CD4-positive, alpha-beta T cell treated with Interleukin-17A for 4 hours (primary cell): ENCODE measurements at regions not wholly inside any gene's neighbourhood (a gene's known extent, or its start where the extent isn't known, plus 50 kb on each side); places are given as distances from the start of the nearest gene placed in this dataset.
"Not testable (repeated sequence)": the region's sequence is repeated elsewhere in the genome, so short reads cannot be mapped to it uniquely, and the experiment has no call there.

Source experiments
- DNase-seq: peaks from one replicate; pipeline ENCODE4 v3.0.0-alpha.2; 2020; ENCODE audit warnings: mixed read lengths

DNA sequence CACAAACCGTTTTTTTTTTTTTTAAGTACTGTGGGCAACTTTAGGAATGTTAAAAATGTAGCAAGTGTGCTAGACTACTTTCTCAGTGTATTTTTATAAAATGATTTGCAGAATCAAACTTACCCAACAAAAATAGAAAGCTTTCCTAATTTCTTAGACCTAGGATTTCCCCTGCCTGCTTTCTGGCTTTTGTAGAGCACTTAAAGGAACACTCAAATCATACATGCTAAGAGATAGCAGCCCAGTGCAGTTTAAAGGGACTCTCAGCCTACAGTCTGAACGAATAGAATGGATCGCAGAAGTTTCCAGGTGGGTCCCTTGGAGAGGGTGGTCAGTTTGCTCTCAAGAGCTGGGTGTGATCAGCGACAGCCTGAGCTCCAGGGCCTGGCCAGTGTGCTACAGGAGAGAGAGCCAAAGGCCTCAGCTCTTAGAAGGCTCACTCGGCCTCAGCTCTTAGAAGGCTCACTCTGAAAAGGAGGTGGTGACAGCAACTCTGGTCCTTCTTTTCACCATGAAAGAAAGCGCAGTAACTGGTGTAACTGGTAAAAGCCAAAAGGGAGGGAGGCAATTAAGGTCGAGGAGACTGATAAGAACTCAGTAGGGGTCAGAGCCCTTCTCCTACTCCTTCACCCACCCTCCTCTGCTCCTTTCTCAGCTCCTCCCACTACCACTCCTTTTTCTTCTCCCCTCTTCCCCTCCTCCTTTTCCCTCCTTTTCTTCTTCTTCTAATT is 142.4 kb downstream of the ZFP64 start:
- DNase-seq: no peak

DNA sequence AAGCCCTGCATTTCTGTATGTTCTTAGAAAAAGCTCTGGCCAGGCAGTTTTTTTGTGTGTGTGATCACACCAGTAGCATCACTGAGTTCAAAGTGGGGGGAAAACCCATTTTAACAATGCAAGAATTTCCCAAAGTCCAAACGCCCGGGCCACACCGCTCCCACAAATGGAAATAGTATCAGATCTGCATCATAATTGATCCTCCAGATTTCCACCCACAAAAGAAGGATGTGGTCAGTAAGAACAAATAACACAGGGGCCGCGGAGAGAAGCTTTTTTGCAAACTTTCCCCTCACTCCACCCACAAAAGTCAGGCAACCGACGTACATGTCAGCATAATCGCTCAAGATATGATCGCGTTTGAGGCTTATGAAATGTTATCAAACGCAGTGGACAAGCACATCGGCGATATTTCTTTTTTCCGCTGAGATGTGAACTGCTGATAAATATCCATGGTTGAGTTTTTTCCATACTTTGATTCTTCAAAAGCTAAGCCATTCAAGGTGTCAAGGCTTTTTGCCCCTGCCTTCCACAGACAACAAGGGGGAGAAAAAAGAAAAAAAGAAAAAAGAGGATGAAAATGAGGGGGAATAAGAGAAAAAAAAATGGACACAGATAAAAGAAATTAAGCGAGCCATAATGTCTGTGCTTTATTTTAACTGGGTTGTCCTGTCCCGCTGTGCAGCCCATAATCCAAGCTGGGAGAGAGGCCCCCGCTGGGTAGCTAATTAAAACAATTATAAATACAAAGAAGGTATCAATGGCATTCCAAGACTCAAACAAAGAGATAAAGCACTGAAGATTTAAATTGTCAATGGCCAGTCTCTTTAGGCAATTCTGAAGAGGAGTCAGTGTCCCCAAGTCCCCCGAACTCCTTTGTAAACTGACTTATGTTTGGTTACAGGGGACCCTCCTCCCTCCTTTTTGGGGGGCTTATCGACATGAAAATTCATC is 143.5 kb downstream of the ZFP64 start:
- DNase-seq: no peak

DNA sequence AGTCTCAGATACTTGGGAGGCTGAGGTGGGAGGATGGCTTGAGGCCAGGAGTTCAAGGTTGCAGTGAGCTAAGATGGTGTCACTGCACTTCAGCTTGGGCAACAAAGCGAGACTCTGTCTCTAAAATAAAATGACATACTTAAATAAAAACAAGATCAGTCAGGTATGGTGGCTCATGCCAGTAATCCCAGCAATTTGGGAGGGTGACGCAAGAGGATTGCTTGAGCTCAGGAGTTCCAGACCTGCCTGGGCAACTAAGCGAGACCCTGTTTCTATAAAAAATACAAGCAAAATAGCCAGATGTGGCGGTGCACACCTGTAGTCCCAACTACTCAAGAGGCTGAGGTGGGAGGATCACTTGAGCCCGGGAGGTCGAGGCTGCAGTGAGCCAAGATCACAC is 149.6 kb downstream of the ZFP64 start:
- DNase-seq: no peak

DNA sequence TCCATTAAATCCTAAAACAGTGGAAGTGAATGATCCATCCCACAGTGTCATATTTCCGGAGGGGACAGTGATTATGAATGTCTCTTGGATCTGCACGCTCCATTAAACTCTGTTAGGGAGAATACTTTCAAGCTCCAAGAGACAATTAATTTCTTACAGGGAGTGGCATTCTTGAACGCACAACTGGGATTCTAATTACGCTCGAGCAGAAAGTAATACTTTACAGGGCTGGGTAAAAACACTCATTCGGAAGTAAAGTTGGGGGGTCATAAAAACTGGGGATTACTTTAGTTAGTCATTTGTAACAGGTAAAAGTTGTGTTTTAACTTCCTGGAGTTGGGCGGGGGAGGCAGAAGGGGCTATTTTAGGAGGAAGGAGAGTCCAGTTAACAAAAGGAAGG is 151.8 kb downstream of the ZFP64 start:
- DNase-seq: no peak

DNA sequence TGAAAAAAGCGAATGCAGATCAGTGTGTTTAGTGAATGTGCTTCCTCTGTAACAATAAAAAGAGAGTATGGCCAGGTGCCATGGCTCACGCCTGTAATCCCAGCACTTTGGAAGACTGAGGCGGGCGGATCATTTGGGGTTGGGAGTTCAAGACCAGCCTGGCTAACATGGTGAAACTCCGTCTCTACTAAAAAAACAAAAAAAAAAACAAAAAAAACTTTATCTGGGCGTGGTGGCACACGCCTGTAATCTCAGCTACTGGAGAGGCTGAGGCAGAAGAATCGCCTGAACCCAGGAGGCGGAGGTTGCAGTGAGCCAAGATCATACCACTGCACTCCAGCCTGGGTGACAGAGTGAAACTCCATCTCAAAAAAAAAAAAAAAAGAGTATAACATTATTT is 152.9 kb downstream of the ZFP64 start:
- not testable (repeated sequence) for DNase-seq

DNA sequence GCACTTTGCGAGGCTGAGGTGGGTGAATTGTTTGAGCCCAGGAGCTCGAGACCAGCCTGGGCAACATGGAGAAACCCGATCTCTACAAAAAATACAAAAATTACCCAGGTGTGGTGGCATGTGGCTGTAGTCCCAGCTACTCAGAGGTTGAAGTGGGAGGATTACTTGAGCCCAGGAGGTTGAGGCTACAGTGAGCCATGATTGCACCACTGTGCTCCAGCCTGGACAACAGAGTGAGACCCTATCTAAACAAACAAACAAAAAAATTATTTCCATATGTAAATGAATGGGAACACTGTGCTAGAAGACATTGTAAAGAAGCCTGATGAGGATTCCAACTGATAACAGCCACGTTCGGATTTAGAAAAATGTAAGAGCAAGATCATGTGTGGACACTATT is 154.2 kb downstream of the ZFP64 start:
- DNase-seq: no peak

DNA sequence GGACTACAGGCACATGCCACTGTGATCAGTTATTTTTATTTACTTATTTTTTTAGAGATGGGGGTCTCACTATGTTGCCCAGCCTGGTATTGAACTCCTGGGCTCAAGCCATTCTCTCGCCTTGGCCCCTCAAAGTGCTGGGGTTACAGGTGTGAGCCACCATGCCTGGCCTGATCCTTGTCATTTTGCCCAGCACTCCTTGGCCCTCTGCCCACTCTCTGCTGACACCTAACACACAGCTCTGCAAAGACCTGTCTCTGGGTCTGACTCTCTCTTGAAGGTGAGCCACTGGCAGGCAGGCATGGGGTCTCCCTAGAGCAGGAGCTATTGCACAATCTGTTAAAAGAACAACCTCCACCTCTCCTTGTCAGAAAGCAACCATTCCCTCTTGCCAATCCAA is 155.6 kb downstream of the ZFP64 start:
- no peak for DNase-seq

DNA sequence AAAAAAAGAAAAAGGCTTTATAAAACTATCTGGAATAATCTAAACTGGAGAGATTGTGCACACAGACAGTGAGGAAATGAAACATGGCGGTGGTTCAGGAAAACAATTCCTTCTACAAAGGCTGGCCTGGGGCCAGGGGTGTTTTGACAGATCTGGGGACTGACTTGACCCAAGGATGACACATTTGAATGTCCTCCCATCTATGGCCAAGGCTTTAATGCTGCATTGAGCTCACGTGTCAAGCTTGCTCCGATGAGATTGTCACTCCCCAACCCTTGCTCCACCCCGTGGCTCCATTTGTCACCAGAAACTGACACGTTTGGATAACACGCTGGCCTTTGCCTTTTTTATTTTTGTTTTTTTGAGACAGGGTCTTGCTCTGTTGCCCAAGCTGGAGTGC is 156.1 kb downstream of the ZFP64 start:
- no peak for DNase-seq

DNA sequence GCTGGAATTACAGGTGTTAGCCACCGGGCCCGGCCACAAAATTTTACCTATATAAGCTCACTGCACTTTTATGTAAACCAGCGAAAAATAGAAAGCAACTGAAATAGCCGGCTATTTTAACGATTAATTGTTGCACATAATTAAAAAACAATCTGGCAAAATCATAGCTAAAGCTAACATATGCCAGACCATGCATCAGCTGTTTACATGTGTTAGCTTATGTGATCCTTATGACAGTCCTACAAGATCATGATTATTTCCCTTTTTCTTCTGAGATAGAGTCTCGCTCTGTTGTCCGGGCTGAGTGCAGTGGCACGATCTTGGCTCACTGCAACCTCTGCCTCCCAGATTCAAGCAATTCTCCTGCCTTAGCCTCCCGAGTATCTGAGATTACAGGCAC is 157.0 kb downstream of the ZFP64 start:
- DNase-seq: no peak

DNA sequence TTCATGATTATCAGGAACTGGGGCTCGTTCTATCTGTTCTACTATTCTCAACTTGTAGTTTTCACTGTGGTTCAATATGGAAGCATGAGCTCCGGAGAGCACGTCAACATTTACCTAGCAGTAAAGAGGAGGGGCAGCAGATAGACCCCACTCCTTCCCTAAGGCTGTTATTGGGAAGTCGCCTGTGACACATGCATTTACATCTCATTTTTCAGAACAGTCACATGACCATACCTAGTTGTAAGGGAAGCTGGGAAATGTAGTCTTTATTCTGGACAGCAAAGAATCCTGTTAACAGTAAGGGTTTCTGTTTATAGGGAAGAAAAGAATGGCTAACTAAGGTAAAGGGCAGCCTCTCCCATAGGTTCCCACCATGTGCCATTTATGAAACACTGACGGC is 158.3 kb downstream of the ZFP64 start:
- DNase-seq: no peak

DNA sequence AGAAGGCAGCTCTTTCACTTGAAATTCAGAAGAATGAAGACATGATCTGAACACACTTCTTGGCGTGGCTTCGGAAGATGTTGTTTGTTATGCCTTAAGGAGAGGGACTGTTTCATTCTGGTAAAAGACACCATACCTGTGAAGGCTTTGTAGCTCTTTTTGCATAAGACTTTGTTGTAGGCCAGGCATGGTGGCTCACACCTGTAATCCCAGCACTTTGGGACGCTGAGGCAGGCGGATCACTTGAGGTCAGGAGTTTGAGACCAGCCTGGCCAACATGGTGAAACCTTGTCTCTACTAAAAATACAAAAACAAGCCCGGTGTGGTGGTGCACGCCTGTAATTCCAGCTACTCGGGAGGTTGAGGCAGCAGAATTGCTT is 159.3 kb downstream of the ZFP64 start:
- not testable (repeated sequence) for DNase-seq

DNA sequence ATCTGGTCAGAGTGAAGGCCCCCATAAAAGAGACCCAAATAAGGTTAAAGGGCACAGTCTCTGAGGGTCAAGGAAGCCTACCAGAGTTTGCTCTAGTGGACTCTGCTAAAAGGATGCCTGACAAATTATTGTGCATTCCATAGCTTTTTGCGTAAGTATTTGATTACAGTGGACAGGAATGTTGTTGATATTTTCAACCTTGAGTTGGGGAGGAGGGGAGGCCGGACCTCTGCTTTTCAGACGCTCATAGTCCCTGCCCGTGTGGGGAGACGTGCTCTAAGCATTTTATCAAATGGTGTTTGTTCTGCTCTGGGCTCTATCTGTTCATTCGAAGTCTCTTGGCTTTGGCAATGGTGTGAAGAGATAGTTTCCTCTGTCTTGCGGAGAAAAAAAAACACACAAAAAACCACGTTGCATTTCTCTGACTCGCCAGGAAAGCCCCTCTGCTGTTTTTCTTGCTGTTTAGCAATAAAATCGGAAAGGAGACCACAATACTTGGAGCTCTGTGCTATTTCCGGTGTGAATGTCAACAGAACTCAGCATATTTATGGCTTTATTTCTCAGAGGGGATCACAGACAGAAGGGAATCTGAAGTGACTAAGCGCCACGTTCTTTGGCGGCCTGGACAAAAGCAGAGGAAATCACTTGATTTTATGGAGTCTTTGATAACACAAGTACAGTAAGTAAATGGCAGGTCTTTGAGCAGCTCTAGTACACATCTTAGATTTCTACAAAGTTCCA is 159.8 kb downstream of the ZFP64 start:
- no peak for DNase-seq

DNA sequence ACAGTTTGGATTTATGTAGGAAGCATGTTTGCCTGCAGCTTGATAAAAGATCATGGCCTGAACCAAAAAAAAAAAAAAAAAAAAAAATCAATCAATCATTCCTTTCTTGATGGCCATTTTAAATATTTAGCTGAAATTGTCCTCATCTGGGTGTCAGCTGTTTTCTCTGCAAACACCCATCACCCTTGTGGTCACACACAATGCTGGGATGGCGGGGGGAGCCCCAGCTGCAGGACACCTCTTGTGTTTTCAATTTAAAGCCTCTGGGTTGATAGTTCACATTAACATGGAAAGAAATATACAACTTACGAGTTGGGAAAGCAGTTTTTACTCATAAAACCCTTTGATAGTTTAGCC is 160.4 kb downstream of the ZFP64 start:
- no peak for DNase-seq

DNA sequence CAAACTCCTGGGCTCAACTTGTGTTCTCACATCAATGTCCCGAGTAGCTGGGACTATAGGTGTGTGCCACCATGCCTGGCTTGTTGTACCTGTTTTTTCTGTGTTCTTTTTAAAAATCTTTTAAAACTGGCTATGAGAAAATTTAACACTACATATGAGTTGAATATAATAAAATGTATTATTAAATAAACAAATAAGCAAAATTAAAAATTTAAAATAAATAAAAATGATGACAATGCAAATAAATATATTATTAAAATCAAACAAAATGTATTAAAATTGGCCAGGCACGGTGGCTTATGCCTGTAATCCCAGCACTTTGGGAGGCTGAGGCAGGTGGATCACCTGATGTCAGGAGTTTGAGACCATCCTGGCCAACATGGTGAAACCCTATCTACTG is 162.4 kb downstream of the ZFP64 start:
- not testable (repeated sequence) for DNase-seq

DNA sequence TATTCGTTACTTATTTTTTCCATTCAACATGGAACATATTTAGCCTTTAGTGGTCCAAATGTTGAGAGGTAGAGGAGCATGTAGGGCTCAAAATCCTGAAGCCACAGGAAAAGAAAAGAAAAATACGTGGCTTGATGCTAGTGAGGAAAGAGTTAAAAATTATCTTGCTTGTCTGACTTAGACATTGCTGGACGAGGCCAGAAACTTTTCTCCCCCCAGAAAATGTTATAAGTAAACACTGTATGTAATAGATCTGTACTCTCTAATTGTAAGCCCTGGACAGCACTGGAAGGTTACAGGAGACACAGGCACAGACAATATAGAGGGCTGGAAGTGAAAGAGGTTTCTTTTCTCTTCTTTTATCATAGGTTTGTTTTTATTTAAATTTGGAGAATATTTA is 165.6 kb downstream of the ZFP64 start:
- DNase-seq: no peak

DNA sequence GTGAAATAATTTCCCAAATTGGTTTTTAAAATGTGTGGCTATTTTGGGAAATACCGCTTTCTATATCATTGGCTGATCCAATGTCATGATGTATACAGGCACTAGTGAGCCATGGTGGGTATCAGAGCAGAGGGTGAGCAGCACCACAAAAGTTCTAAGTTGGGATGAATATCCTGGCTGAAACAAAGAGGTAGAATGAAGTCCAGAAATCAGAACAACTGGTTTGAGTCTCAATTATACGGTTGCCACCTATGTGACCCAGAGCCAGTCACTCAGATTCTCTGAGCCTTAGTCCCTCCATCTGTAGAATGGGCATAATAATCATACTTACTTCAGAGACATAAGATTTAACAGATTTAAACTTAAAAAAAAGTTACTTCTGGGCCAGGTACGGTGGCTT is 172.3 kb downstream of the ZFP64 start:
- no peak for DNase-seq

DNA sequence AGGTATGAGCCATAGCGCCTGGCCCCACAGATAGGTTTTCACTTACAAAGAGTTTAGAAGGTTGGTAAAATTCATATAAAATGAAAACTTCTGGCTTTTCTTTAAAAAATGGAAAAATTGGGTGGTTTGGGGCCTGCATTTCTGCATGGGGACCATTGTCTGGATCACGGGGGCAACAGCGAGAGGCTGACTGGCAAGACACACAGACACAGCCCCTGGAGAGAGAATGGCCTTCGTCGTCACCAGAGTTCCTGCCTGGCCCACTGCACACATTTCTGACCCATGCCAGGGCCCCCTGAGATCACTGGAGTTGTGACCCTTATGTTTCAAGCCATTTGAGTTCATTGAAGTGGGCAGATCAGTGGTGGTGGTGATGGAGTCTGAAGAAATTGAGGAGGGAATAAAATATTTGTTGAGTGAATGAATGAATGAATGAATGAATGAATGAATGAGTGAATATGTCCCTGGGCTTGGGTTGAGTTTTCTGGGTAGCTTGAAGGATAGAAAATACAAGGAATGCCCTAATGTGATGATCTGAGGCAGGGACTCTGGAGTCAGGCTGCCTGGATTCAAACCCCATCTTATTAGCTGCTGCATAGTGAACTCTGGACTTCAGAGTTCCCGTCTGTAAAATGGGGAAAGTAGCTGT is 173.8 kb downstream of the ZFP64 start:
- DNase-seq: no peak

DNA sequence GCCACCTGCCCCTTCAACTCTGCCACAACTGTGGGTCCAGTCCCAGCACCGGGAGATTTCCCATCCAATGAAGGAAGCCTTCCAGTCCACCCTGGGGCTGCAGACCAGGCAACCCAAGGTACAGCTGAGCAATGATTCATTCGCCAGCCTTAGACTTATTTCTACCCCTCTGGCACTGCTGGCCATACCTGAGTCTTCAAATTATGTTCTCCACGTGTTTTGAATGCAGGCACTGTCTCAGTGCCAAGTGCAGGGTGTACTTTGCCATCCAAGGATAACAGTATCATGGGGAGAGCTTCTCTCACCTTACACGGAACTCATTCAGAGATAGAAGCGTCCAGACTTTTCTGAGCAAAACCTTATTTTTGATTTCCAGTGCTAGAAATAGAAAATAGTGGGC is 175.6 kb downstream of the ZFP64 start:
- no peak for DNase-seq

DNA sequence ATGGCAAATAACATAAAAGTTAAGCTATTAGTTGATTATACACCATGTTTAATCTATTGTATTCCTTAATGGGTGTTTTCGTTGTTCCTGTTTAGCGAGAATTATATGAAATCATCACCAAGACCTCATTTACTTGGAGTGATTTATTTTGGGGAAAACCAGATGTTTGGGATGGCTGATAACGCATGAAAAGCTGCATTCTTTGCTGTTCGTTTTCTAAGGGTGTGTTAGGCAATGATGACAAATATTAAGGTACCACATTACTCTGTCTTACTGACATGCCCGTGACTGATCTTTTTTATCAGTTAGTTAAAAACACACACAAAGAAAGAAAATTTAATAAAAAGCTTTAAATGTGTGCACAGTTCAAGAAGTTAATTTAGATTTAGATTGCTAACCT is 176.4 kb downstream of the ZFP64 start:
- DNase-seq: no peak

DNA sequence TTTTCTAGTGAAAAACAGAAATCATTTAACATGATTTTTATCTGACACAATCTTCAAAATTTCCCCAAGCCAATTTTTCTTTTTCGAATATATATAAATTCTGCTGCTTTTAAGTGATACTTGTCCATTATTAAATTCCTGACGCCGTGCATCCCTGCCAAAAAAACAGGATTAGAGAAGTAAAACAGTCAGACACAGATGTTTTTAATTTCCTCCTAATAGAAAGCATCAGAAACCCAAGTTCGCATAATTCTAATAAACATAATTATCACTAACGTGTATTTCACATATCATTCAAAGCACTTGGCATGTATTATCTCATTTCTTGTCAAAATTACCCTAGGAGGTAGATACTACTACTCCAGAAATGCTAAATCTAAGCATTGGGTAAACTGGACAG is 179.5 kb downstream of the ZFP64 start:
- no peak for DNase-seq

DNA sequence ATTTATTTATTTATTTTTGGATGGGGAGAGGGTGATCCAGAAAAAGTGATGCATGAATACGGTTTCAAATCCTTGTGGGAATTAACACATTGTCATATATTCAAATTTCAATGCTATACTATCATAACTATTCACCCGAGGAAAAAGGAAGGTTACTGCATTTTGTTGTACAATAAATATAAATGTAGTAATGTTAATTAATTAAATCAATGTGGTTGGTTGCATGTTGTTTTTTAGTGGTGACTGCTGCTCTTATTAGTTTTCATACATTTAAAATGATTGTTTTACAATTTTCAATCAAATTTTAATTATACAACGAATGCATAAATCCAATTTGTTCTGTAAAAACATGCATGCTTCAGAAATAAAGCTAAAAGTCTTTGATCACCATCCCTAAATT is 180.5 kb downstream of the ZFP64 start:
- DNase-seq: no peak

DNA sequence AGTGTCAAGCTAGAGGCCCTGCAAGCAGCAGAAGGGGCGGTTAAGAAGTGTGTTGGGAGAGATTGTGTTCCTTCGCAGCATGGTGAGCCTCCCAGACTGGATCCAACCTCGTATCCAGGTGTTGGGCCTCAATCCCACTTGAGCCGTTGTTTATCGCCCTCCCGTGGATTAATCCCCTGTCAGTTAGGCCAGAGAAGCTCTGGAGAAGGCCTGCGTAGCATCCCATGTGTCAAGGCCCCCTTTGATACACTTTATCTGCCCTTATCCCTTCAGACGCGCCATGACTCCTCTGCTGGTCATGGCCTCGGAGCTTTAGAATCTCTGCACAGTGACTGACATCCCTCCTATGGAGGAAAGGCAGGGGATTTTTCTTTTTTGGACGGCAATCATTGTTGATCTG is 181.0 kb downstream of the ZFP64 start:
- DNase-seq: no peak

DNA sequence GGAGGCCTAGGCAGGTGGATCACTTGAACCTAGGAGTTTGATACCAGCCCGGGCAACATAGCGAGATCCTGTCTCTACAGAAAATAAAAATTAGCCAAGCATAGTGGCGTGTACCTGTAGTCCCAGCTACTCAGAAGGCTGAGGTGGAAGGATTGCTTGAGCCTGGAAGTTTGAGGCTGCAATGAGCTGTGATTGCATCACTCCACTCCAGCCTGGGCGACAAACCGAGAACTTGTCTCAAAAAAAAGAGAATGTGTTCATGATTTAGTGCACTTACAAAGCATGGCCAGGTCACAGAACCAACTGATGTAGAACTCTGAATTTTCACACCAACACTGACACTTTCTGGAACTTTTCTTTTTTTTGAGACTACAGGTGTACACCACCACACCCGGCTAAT is 182.7 kb downstream of the ZFP64 start:
- no peak for DNase-seq
